ENCODE measurements at regions not wholly inside any gene's neighbourhood (a gene's known extent, or its start where the extent isn't known, plus 50 kb on each side); places are given as distances from the start of the nearest gene placed in this dataset.
"Not testable (repeated sequence)": the region's sequence is repeated elsewhere in the genome, so short reads cannot be mapped to it uniquely, and the experiment has no call there.

DNA sequence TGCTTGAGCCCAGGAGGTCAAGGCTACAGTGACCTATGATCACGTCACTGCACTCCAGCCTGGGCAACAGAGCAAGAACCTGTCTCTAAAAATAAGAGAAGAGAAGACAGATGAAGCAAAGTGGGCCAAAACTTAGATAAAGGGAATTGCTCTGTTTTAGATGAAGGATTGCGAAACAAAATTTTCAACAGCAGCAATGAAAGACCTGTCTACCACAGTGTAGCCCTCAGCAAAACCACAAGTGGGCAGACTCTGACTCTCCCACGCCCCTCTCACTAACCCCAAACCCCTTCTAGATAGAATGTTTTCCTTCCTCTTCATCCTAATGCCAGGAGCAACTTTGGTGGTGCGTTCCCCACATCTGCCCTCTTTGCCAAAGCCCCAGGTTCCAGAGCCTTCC is 105.6 kb upstream of the ALDH3B2 start:
- POLR2A ChIA-PET = no interaction called here
- no peak overlapping the region for H3K4me2 ChIP-seq (replicated peaks; ENCODE audit: low read depth, low read length, poor library complexity, severe bottlenecking)

DNA sequence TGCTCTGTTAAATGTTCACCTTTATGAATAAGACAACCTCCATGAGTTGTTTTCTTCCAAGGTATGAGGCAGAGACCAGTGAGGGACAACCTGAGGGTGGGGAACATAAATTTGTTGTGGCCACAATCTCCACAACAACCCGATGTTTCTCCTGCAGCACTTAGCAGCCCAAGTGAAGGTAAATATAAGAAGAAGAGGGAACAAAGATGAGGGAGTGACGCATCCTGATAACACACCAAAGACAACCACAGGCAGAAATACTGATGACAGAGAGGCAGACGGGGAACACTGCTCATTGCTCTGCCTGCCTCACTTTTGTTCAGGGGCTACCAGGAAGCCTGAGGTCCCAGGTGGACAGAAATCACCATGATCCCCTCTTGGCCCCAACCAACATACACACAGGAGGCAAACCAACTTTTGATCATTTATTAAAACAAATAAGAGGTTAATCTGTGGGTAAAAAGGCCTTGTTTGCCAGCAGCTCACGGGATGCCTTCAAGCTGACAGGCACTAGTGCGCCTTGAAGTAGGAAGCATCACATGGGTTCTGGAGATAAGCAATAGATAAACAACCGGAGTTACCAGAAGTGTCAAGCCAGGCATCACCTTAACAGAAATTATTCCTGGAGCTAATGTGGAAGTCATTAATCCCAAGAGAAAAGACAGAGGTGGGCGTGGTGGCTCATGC is 104.9 kb upstream of the ALDH3B2 start:
- H3K79me2 ChIP-seq (ENCODE audit: control insufficient read depth, insufficient read depth, low read length); DNase-seq; H3K4me2 ChIP-seq (replicated peaks; ENCODE audit: low read depth, low read length, poor library complexity, severe bottlenecking); H3K27me3 ChIP-seq (replicated peaks in 1 of 4; ENCODE audit: control extremely low read depth in 1 of 4, control insufficient read depth in 3 of 4, insufficient read depth in 4 of 4, low read length in 3 of 4); ATAC-seq (ENCODE audit: low read depth); H3K36me3 ChIP-seq (replicated peaks in 1 of 2; ENCODE audit: control extremely low read depth in 1 of 2, control insufficient read depth in 1 of 2, extremely low read depth in 1 of 2, insufficient read depth in 2 of 2, low read length in 1 of 2); CTCF ChIA-PET; H3K27ac ChIP-seq (ENCODE audit: low read length in 2 of 2); H3K27ac Mint-ChIP-seq; H3K4me3 Mint-ChIP-seq; intact Hi-C loops (cut with micrococcal nuclease); H3K4me3 ChIP-seq (ENCODE audit: control extremely low read depth in 1 of 5, extremely low read depth in 1 of 5, insufficient read depth in 1 of 5, low read depth in 2 of 5, low read length in 4 of 5); H3K9me3 ChIP-seq (ENCODE audit: control extremely low read depth in 1 of 3, control insufficient read depth in 2 of 3, insufficient read depth in 1 of 3, low read length in 2 of 3); H4K20me1 ChIP-seq (ENCODE audit: control insufficient read depth, insufficient read depth, low read length, poor library complexity, severe bottlenecking); H2AFZ ChIP-seq (ENCODE audit: insufficient read depth, low read depth, low read length, poor library complexity, severe bottlenecking); H3K4me1 ChIP-seq (ENCODE audit: control insufficient read depth in 2 of 2, insufficient read depth in 2 of 2, low read length in 2 of 2); H3K9me3 Mint-ChIP-seq (ENCODE audit: insufficient read depth); POLR2A ChIA-PET; H3K9ac ChIP-seq (ENCODE audit: low read length); H3K4me1 Mint-ChIP-seq: not testable (repeated sequence)
- H3K27me3 Mint-ChIP-seq = peaks cover 45% of the 10 kb centered on the region
- WGBS (ENCODE audit: insufficient coverage) = 82% methylated on average over 4 of the region's 7 CpGs

More for the DNA sequence above, 105.6 kb upstream of the ALDH3B2 start:
- Histone ChIP-seq H3K9me3 (ENCODE audit: control extremely low read depth in 1 of 3, control insufficient read depth in 2 of 3, insufficient read depth in 1 of 3, low read length in 2 of 3) (peaks cover 0 to 4% (median 0%) of the 10 kb centered on the region in 3 donors), H3K27me3 (replicated peaks in 1 of 4; ENCODE audit: control extremely low read depth in 1 of 4, control insufficient read depth in 3 of 4, insufficient read depth in 4 of 4, low read length in 3 of 4) (peaks cover 0 to 3% (median 1%) of the 10 kb centered on the region in 4 experiments), H3K79me2 (ENCODE audit: control insufficient read depth, insufficient read depth, low read length) (no peaks in the 10 kb centered on the region), H3K27ac (ENCODE audit: low read length in 2 of 2) (no peak overlapping the region), H2AFZ (ENCODE audit: insufficient read depth, low read depth, low read length, poor library complexity, severe bottlenecking) (no peak overlapping the region), H4K20me1 (ENCODE audit: control insufficient read depth, insufficient read depth, low read length, poor library complexity, severe bottlenecking) (no peaks in the 10 kb centered on the region), H3K9ac (ENCODE audit: low read length) (no peak overlapping the region), H3K36me3 (replicated peaks in 1 of 2; ENCODE audit: control extremely low read depth in 1 of 2, control insufficient read depth in 1 of 2, extremely low read depth in 1 of 2, insufficient read depth in 2 of 2, low read length in 1 of 2) (no peaks in the 10 kb centered on the region), H3K4me1 (ENCODE audit: control insufficient read depth in 2 of 2, insufficient read depth in 2 of 2, low read length in 2 of 2) (no peaks in the 10 kb centered on the region), H3K4me3 (ENCODE audit: control extremely low read depth in 1 of 5, extremely low read depth in 1 of 5, insufficient read depth in 1 of 5, low read depth in 2 of 5, low read length in 4 of 5) (no peak overlapping the region)
- intact Hi-C loops (cut with micrococcal nuclease) = no loop called here
- Mint-ChIP-seq H3K27me3 (peaks cover 39% of the 10 kb centered on the region), H3K4me1 (no peaks in the 10 kb centered on the region), H3K9me3 (ENCODE audit: insufficient read depth) (no peaks in the 10 kb centered on the region), H3K4me3 (no peak overlapping the region), H3K27ac (no peak overlapping the region)
- WGBS (ENCODE audit: insufficient coverage) = 14% methylated on average over 2 of the region's 4 CpGs
- DNase-seq (no peak), ATAC-seq (ENCODE audit: low read depth) (no peak)
- no peak for TF ChIP-seq EZH2 (IDR thresholded peaks at IDR 0.05; ENCODE audit: borderline replicate concordance, insufficient read depth, low read depth, low read length, poor library complexity, severe bottlenecking)
- TF ChIP-seq, protein P1, sequence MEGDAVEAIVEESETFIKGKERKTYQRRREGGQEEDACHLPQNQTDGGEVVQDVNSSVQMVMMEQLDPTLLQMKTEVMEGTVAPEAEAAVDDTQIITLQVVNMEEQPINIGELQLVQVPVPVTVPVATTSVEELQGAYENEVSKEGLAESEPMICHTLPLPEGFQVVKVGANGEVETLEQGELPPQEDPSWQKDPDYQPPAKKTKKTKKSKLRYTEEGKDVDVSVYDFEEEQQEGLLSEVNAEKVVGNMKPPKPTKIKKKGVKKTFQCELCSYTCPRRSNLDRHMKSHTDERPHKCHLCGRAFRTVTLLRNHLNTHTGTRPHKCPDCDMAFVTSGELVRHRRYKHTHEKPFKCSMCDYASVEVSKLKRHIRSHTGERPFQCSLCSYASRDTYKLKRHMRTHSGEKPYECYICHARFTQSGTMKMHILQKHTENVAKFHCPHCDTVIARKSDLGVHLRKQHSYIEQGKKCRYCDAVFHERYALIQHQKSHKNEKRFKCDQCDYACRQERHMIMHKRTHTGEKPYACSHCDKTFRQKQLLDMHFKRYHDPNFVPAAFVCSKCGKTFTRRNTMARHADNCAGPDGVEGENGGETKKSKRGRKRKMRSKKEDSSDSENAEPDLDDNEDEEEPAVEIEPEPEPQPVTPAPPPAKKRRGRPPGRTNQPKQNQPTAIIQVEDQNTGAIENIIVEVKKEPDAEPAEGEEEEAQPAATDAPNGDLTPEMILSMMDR (IDR thresholded peaks at IDR 0.05) = no peak
- CTCF ChIA-PET = no interaction called here
